ENCODE measurements at regions not wholly inside any gene's neighbourhood (a gene's known extent, or its start where the extent isn't known, plus 50 kb on each side); places are given as distances from the start of the nearest gene placed in this dataset.
"Not testable (repeated sequence)": the region's sequence is repeated elsewhere in the genome, so short reads cannot be mapped to it uniquely, and the experiment has no call there.

DNA sequence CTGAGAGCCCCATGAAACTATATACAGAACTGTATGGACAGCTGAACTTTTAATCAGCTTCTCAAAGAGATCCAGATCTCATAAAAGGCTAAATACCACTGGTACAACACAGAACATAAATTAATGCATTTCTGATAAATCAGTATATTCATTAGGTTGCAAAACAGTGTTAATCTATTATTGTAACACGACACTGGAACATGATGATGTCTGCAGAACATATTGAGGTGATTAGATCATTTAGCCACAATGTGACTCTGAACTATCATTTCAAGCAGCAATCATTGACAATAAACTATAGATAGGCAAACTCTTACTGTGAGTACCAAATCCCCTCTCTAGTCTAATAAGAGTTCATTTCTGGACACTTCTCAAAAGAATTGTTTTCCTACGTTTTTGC lies 50.3 kb downstream of the GASK1B start:
- no peak for DNase-seq

- no peak for DNase-seq
Measured at GRCh38 chr4:158121161-158121579, 51.7 kb downstream of the GASK1B start.

DNA sequence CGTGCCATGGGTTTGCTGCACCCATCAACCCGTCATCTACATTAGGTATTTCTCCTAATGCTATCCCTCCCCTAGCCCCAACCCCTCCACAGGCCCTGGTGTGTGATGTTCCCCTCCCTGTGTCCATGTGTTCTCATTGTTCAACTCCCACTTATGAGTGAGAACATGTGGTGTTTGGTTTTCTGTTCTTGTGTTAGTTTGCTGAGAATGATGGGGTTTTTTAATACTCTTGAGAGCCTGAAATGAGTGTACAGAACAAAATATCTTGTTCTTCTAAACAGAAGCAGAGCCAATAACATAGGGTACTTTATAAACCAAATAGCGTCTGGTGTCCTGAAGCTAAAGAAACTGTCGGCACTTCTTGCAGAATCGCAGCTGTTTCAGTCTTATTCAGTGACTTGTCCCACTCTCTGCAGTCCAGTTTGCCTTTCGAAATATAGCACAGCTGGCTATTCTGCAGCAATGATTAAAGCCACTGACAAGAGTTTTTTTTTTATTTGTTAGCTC lies 52.1 kb downstream of the GASK1B start:
- not testable (repeated sequence) for DNase-seq

DNA sequence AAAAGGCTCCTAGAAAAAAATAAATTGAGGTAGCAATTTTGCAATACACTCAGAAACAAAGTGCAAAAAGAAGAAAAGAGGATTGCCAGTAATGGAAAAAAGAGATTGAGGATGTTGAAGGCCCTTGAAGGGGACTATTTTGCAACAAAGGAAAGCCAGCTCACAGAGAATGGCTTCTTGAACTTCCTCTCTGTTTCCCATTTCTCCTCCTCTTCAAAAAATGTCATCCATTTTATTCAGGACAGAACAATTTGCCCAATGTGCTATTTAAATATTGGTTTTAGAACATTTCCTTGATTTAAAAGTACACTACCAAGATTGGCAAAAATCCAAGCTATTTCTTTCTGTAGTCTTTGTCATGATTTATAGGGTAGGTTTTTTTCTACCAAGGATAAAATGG lies 60.2 kb downstream of the GASK1B start:
- DNase-seq, result no peak

GRCh38 chr4:158111241-158111640 lies 61.6 kb downstream of the GASK1B start:
- DNase-seq, result no peak

DNA sequence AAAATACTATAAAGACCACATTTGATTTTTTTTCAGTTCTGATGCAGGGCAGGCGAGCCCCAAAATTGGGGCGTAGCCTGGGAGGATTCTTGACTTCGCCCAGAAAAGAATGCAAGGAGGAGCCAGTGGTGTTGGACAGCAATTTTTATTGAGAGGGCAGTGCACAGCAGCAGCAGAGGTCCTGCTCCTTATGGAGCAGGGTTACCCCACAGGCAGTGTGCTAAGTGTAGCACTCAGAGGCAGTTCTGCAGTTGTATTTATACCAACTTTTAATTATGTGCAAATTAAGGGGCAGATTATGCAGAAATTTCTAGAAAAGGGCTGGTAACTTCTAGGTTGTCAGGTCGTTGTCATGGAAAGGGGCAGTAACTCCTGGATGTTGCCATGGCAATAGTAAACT lies 69.9 kb downstream of the GASK1B start:
- DNase-seq, result no peak

GRCh38 chr4:158099686-158100085 lies 73.1 kb downstream of the GASK1B start:
- DNase-seq, result no peak

DNA sequence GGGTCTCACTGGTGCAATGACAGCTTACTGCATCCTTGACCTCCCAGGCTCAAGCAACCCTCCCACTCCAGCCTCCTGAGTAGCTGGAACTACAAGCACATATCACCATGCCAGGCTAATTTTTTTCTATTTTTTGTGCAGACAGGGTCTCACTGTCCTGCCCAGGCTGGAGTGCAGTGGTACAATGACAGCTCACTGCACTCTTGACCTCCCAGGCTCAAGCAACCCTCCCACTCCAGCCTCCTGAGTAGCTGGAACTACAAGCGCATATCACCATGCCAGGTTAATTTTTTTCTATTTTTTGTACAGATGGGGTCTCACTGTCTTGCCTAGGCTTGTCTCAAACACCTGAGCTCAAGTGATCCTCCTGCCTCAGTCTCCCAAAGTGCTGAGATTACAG lies 74.0 kb downstream of the GASK1B start:
- DNase-seq, result no peak

DNA sequence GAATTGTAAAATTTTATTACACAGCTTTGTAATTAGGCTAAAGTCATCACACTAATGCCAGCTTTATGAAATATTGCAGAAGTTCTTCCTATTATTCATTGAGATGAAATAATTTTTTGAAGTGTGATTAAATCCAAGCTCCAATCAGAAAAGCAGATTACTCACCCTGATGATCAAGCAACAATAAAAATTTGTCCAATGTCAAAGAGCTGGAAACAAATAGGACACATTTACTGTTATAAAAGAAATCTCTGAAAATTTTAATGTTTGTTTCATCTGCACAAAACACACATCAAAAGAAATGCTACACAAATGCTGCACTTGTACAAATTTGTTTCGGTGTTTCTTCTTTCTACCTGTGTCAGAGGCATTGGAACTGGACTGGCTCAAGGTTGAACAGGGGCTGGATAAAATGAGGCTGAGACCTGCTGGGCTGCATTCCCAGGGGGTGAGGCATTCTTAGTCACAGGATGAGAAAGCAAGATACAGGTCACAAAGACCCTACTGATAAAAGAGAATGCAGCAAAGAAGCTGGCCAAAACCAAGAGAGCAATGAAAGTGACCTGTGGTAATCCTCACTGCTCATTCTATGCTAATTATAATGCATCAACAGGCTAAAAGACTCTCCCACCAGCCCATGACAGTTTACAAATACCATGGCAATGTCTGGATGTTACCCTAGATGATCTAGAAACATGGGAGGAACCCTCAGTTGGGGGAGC lies 78.3 kb downstream of the GASK1B start:
- DNase-seq, result no peak

DNA sequence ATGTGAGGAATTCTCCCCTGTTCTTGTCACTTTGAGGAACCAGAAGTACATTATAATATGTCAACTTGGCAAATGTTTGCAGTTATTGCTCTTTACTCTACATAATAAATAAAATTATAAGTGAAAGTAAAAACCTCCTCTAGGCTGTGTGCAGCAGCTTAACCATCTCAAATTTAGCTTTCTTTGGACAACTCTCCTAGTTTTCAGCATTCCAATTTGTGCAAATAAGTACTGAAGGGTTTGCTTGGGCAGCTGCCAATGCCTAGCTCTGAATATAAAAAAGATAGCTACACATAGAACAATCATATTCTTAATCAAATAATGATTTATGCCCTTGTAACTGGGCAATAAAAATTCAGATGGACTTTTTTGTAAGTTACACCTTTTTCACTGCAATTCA lies 82.5 kb downstream of the GASK1B start:
- DNase-seq, result no peak

DNA sequence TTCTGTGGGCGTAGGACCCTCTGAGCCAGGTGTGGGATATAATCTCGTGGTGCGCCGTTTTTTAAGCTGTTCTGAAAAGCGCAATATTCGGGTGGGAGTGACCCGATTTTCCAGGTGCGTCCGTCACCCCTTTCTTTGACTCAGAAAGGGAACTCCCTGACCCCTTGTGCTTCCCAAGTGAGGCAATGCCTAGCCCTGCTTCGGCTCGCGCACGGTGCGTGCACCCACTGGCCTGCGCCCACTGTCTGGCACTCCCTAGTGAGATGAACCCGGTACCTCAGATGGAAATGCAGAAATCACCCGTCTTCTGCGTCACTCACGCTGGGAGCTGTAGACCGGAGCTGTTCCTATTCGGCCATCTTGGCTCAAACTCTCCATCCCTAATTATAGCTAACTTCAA lies 82.9 kb downstream of the GASK1B start:
- DNase-seq, result not testable (repeated sequence)

GRCh38 chr4:158080354-158080753 lies 92.5 kb downstream of the GASK1B start:
- DNase-seq, result no peak

- no peak for DNase-seq
Measured at GRCh38 chr4:158079661-158080060, 93.2 kb downstream of the GASK1B start.

GRCh38 chr4:158077835-158078234 lies 95.0 kb downstream of the GASK1B start:
- no peak for DNase-seq

DNA sequence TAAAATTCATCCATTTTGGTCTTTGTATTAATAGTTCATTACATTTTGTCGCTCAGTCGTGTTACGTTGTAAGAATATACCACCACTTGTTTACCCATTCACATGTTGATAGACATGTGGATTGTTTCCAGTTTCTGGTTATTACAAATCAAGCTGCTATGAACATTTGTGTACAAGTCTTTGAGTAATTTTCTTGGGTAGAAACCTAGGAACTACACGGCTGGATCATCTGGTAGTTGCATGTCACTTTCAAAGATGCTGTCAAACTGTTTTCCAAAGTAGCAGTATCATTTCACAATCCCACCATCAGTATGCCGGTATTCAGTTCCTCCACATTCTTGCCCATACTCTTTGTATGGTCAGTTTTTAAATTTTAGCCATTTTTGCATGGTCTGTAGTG lies 98.0 kb downstream of the GASK1B start:
- no peak for DNase-seq

DNA sequence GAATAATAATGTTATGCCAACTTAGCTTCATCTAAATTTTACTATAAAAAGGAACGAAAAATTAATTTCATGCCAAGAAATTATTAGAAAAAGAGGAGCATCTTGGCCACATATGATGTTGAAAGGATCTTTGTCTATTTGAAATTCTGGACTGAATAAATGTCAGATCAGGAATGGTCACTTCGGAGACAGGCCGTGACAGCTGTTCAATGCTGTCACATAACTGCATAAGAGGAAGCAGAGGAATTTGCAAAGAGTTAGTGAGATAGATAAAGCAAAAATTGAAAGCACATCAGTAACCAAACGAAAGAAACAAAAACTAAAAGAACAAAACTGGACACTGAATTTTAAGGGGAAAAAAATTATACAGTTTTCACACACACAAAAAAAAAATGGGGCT lies 100.9 kb downstream of the GASK1B start:
- DNase-seq, result no peak

- no peak for DNase-seq
Measured at GRCh38 chr4:158068068-158068467, 104.8 kb downstream of the GASK1B start.

- no peak for DNase-seq
Measured at GRCh38 chr4:158067646-158068045, 105.2 kb downstream of the GASK1B start.

- no peak for DNase-seq
Measured at GRCh38 chr4:158065603-158066002, 107.2 kb downstream of the GASK1B start.

DNA sequence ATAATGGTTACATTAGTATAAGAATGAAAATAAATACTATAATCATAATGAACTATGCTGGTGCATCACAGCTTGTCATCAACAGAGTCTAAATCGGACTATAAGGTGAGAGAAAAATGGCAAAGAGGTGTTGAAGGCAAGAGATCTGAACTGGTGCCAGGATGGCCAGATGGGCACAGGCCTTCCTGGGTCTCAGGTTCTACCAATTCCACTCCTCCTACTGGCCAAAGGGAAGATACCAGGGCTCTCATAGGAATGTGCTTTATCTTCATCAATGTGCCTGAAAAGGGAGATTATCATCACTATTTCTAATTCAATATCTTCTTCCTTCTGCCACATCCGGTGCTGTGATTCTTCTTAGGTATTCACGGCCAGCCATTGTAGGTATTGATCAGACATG lies 107.6 kb downstream of the GASK1B start:
- no peak for DNase-seq

DNA sequence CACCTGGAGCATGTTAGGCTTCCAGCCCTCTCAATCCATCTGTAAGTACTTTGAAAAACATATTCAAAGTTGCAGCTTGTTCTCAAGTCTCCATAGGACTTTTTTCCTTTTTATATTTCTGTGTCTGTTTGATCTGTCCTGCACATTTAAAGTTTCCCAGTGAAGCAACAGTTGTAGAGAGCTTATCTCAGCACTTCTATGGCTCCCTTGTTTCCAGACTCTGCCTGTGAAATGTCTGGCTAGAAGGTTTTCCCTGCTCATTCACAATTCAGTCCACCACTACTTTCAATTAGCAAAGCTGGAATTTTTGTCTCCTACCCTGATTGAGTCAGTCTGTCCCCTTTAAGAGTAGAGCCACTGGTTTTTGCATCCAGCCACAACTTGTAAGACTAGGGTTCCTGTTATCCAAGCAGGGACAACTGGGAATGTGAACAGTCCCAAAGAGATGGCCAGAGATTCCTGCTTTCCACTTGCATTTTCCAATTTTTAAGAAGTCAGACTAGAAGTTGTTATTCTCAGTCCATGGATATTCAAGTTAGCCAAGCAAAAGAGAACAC lies 116.1 kb downstream of the GASK1B start:
- DNase-seq, result no peak

DNA sequence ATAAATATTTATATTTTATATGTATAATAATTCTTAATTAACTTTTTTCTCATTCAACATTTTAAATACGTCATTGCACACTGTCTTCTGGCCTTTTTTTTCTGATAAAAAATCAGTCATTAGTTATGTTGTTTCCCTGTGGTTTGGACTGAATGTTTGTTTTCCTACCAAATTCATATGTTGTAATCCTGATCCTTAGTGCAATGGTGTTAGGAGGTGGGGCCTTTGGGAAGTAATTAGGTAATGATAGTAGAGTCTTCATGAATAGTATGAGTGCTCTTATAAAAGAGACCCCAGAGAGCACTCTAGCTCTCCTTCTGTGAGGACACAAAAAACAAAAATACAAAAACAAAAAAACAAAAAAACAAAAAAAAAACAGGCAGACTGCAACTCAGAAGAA lies 117.2 kb downstream of the GASK1B start:
- no peak for DNase-seq

GRCh38 chr4:158053801-158054200 lies 119.0 kb downstream of the GASK1B start:
- DNase-seq, result no peak

- DNase-seq, result no peak
Measured at GRCh38 chr4:158053086-158053485, 119.7 kb downstream of the GASK1B start.

Data from stimulated activated CD4-positive, alpha-beta T cell treated with anti-CD3 and anti-CD28 coated beads, Interleukin-15, amount 100 ng/mL, for 24 hours (primary cell).